GM12878 (cell line): ENCODE measurements at regions not wholly inside any gene's neighbourhood (a gene's known extent, or its start where the extent isn't known, plus 50 kb on each side); places are given as distances from the start of the nearest gene placed in this dataset.

Experiments
- ATAC-seq: fragments of 200-7000 bp; cut with Tn5 transposase; 3 replicates; pipeline ENCODE4 v1.9.1; 2020; ENCODE audit warnings: mild to moderate bottlenecking, moderate library complexity
- BruUV-seq: library from RNA; stranded (reverse); fragments of 400-500 nt; replicated peaks from 2 replicates; lab custom pipeline; 2021; lab: Mats Ljungman, UMichigan
- CTCF ChIA-PET: fragments of 300-600 bp; sonication (Branson Sonifier 250); formaldehyde crosslinking; extraction: SDS; loops from one replicate; lab custom pipeline; 2021; ENCODE audit warnings: inconsistent platforms; lab: Yijun Ruan, JAX
- POLR2A ChIA-PET: fragments of 350-600 bp; formaldehyde crosslinking; extraction: SDS; loops from one replicate; lab custom pipeline; 2021; ENCODE audit warnings: inconsistent platforms; lab: Charles Lee
- RAD21 ChIA-PET: fragments of 300-600 bp; sonication (Branson Sonifier 250); formaldehyde crosslinking; loops from one replicate; lab custom pipeline; 2023; ENCODE audit warnings: antibody characterized with exemption; ENCODE audit not compliant: unreplicated experiment; lab: Charles Lee
- SMC1A ChIA-PET: fragments of 300-600 bp; sonication (Branson Sonifier 250); formaldehyde crosslinking; loops from one replicate; lab custom pipeline; 2023; ENCODE audit not compliant: unreplicated experiment, uncharacterized antibody; lab: Charles Lee
- DNase-seq: peaks from one replicate; pipeline ENCODE4 v3.0.0-alpha.2; 2011; ENCODE audit warnings: low read depth, low spot score
- FAIRE-seq: peaks from 3 replicates; lab custom pipeline; 2011; peaks lifted over from hg19 to GRCh38; lab: Jason Lieb, UNC
- H2AFZ ChIP-seq: 2 replicates; pipeline ENCODE4 v1.6.0; 2011; ENCODE audit warnings: low read depth, low read length, control low read depth; ENCODE audit not compliant: control insufficient read depth
- H3K27ac ChIP-seq: 2 replicates; pipeline ENCODE4 v1.5.1; 2011; ENCODE audit warnings: control low read depth; ENCODE audit not compliant: control insufficient read depth, insufficient read depth
- H3K27me3 ChIP-seq, 2 experiments: replicated peaks in 1 of 2; 2 replicates each; pipeline versions ENCODE4 v1.6.0 to v1.6.1; 2011; ENCODE audit warnings: low read length in 1 of 2; ENCODE audit not compliant: control insufficient read depth in 2 of 2, insufficient read depth in 2 of 2
- H3K36me3 ChIP-seq, 2 experiments: 2 replicates each; pipeline ENCODE4 v1.5.1; 2011; ENCODE audit warnings: low read length in 1 of 2; ENCODE audit not compliant: control insufficient read depth in 2 of 2, insufficient read depth in 2 of 2
- H3K4me1 ChIP-seq: 2 replicates; pipeline ENCODE4 v1.6.1; 2011; ENCODE audit warnings: mild to moderate bottlenecking, low read length, moderate library complexity, mixed read lengths; ENCODE audit not compliant: control insufficient read depth, insufficient read depth
- H3K4me2 ChIP-seq: 2 replicates; pipeline ENCODE4 v1.6.0; 2011; ENCODE audit warnings: control low read depth; ENCODE audit not compliant: control insufficient read depth, insufficient read depth
- H3K4me3 ChIP-seq: fragments of 200-600 bp; sonication (generic); 2 replicates; pipeline ENCODE4 v1.5.1; 2016
- H3K79me2 ChIP-seq: 2 replicates; pipeline ENCODE4 v1.6.0; 2011; ENCODE audit warnings: low read length; ENCODE audit not compliant: control insufficient read depth, insufficient read depth
- H3K9ac ChIP-seq: 2 replicates; pipeline ENCODE4 v1.8.0; 2011; ENCODE audit warnings: low read length, control low read depth, mixed read lengths; ENCODE audit not compliant: control insufficient read depth, insufficient read depth
- H3K9me3 ChIP-seq: replicated peaks from 3 replicates; pipeline ENCODE4 v1.5.1; 2011; ENCODE audit warnings: mild to moderate bottlenecking, low read length; ENCODE audit not compliant: control insufficient read depth, insufficient read depth
- H4K20me1 ChIP-seq: 2 replicates; pipeline ENCODE4 v1.6.0; 2011; ENCODE audit not compliant: control insufficient read depth, insufficient read depth
- BRCA1 ChIP-seq: IDR thresholded peaks from 2 replicates; pipeline ENCODE4 v1.6.1; 2011; ENCODE audit warnings: low read depth, low read length, improper control_type of control experiment
- CREB1 ChIP-seq: IDR thresholded peaks from 2 replicates; pipeline ENCODE4 v1.6.1; 2012; ENCODE audit warnings: low read depth, mild to moderate bottlenecking, inconsistent platforms
- KDM1A ChIP-seq: fragments of 200-600 bp; sonication (generic); IDR thresholded peaks from 2 replicates; pipeline ENCODE4 v1.6.1; 2016; ENCODE audit warnings: borderline replicate concordance
- MEF2A ChIP-seq: IDR thresholded peaks from 2 replicates; pipeline ENCODE4 v1.6.1; 2011; ENCODE audit warnings: low read depth, mild to moderate bottlenecking, low read length, moderate library complexity; ENCODE audit not compliant: insufficient read depth
- NRF1 ChIP-seq: conservative IDR thresholded peaks from 2 replicates; pipeline ENCODE4 v1.6.1; 2011; ENCODE audit warnings: mild to moderate bottlenecking, low read depth, low read length, improper control_type of control experiment
- POLR2AphosphoS2 ChIP-seq: IDR thresholded peaks from 2 replicates; pipeline ENCODE4 v1.6.1; 2011; ENCODE audit warnings: low read depth, mild to moderate bottlenecking, low read length, improper control_type of control experiment, moderate library complexity
- RAD51 ChIP-seq: fragments of 450-650 bp; IDR thresholded peaks from 2 replicates; pipeline ENCODE4 v1.6.1; 2016; ENCODE audit warnings: moderate library complexity, mild to moderate bottlenecking, inconsistent platforms
- RBBP5 ChIP-seq: fragments of 200-600 bp; sonication (generic); conservative IDR thresholded peaks from 2 replicates; pipeline ENCODE4 v1.6.1; 2016
- STAT3 ChIP-seq: IDR thresholded peaks from 2 replicates; pipeline ENCODE4 v1.6.1; 2011; ENCODE audit warnings: low read depth, low read length, improper control_type of control experiment
- SUZ12 ChIP-seq: fragments of 200-600 bp; sonication (generic); IDR thresholded peaks from one replicate; pipeline ENCODE4 v1.6.1; 2018; ENCODE audit warnings: antibody characterized with exemption, mild to moderate bottlenecking; ENCODE audit not compliant: unreplicated experiment
- TBL1XR1 ChIP-seq: IDR thresholded peaks from 2 replicates; pipeline ENCODE4 v1.6.1; 2012; ENCODE audit warnings: low read depth, low read length, improper control_type of control experiment
- ZNF217 ChIP-seq: fragments of 450-650 bp; IDR thresholded peaks from 2 replicates; pipeline ENCODE4 v1.6.1; 2017; ENCODE audit warnings: antibody characterized with exemption, mild to moderate bottlenecking
- WGBS: methylation state at CpG from one replicate; pipeline ENCODE4 v1.1.6; 2016; ENCODE audit warnings: low lambda C conversion rate; ENCODE audit not compliant: insufficient replicate concordance, insufficient coverage; ENCODE audit errors: missing lambda C conversion rate; 5-methylcytosine and 5-hydroxymethylcytosine counted together
- in situ Hi-C: fragments of 300-500 bp; cut with MboI; formaldehyde crosslinking; loops from 9 replicates; pipeline ENCODE4 v1.14.3; 2018; ENCODE audit warnings: mixed read lengths
- intact Hi-C: fragments of 100-400 bp; cut with micrococcal nuclease; formaldehyde crosslinking; loops from one replicate; pipeline ENCODE4 v1.14.2; 2022; ENCODE audit not compliant: unreplicated experiment
- TF ChIP-seq, protein P1 (sequence below): IDR thresholded peaks from 2 replicates; pipeline ENCODE4 v1.6.1; 2012; ENCODE audit warnings: improper control_type of control experiment, low read depth, low read length; ENCODE audit not compliant: insufficient replicate concordance
- TF ChIP-seq, protein P2 (sequence below): IDR thresholded peaks from 2 replicates; pipeline ENCODE4 v1.6.1; 2012; ENCODE audit warnings: mild to moderate bottlenecking, low read depth, low read length
- TF ChIP-seq, protein P3 (sequence below): IDR thresholded peaks from 2 replicates; pipeline ENCODE4 v1.6.1; 2012; ENCODE audit warnings: low read depth, low read length, improper control_type of control experiment

DNA sequence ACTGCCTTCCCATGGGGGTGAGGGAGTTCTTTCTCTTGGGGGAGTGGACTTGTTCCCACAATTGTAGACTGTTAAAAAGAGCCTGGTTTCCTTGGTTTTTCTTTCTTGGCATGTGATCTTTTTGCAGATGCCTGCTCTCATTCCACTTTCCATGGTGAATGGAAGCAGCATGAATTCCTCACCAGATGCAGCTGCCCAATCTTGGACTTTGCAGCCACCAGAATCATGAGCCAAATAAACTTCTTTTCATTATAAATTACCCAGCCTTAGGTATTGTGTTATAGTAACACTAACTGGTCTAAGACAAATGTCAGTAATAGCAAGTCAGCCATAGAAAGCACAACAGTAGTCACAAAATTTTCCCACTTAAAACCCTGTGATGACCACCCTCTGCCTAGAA lies 260.5 kb upstream of the THBS1 start (continued):
- TF ChIP-seq, protein P1, sequence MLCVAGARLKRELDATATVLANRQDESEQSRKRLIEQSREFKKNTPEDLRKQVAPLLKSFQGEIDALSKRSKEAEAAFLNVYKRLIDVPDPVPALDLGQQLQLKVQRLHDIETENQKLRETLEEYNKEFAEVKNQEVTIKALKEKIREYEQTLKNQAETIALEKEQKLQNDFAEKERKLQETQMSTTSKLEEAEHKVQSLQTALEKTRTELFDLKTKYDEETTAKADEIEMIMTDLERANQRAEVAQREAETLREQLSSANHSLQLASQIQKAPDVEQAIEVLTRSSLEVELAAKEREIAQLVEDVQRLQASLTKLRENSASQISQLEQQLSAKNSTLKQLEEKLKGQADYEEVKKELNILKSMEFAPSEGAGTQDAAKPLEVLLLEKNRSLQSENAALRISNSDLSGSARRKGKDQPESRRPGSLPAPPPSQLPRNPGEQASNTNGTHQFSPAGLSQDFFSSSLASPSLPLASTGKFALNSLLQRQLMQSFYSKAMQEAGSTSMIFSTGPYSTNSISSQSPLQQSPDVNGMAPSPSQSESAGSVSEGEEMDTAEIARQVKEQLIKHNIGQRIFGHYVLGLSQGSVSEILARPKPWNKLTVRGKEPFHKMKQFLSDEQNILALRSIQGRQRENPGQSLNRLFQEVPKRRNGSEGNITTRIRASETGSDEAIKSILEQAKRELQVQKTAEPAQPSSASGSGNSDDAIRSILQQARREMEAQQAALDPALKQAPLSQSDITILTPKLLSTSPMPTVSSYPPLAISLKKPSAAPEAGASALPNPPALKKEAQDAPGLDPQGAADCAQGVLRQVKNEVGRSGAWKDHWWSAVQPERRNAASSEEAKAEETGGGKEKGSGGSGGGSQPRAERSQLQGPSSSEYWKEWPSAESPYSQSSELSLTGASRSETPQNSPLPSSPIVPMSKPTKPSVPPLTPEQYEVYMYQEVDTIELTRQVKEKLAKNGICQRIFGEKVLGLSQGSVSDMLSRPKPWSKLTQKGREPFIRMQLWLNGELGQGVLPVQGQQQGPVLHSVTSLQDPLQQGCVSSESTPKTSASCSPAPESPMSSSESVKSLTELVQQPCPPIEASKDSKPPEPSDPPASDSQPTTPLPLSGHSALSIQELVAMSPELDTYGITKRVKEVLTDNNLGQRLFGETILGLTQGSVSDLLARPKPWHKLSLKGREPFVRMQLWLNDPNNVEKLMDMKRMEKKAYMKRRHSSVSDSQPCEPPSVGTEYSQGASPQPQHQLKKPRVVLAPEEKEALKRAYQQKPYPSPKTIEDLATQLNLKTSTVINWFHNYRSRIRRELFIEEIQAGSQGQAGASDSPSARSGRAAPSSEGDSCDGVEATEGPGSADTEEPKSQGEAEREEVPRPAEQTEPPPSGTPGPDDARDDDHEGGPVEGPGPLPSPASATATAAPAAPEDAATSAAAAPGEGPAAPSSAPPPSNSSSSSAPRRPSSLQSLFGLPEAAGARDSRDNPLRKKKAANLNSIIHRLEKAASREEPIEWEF, result no peak
- TF ChIP-seq, protein P2, sequence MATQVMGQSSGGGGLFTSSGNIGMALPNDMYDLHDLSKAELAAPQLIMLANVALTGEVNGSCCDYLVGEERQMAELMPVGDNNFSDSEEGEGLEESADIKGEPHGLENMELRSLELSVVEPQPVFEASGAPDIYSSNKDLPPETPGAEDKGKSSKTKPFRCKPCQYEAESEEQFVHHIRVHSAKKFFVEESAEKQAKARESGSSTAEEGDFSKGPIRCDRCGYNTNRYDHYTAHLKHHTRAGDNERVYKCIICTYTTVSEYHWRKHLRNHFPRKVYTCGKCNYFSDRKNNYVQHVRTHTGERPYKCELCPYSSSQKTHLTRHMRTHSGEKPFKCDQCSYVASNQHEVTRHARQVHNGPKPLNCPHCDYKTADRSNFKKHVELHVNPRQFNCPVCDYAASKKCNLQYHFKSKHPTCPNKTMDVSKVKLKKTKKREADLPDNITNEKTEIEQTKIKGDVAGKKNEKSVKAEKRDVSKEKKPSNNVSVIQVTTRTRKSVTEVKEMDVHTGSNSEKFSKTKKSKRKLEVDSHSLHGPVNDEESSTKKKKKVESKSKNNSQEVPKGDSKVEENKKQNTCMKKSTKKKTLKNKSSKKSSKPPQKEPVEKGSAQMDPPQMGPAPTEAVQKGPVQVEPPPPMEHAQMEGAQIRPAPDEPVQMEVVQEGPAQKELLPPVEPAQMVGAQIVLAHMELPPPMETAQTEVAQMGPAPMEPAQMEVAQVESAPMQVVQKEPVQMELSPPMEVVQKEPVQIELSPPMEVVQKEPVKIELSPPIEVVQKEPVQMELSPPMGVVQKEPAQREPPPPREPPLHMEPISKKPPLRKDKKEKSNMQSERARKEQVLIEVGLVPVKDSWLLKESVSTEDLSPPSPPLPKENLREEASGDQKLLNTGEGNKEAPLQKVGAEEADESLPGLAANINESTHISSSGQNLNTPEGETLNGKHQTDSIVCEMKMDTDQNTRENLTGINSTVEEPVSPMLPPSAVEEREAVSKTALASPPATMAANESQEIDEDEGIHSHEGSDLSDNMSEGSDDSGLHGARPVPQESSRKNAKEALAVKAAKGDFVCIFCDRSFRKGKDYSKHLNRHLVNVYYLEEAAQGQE, result no peak
- TF ChIP-seq, all 136 proteins: peak for 0

DNA sequence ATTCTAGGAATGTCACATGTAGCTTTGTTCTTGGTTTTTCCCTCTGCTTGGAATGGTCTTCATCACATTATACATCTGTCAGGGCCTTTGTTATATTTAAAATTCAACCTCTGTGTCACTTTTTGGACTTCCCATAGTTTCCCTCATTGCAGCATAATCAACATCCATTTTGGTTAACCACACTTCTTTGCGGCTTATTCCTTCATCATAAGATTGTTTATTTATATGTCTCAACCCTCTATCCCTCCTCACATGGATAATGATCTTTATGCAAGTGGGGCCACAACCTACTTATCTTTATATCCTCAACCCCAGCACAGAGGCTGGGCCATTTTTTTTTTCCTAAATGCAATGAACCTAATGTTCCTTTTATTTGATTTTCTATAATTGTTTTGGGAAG lies 260.0 kb upstream of the THBS1 start:
- CTCF ChIA-PET, result no interaction called here
- POLR2A ChIA-PET, result interaction anchor here (0.6 kb wide), 1 partner anchor 492 kb away, joined by 4 read pairs; no protein-coding TSS in a partner anchor
- Histone ChIP-seq H3K4me3 (no peak overlapping the region), H3K79me2 (no peaks in the 10 kb centered on the region), H2AFZ (no peak overlapping the region), H4K20me1 (no peaks in the 10 kb centered on the region), H3K36me3 (no peaks in the 10 kb centered on the region), H3K27ac (no peak overlapping the region), H3K9ac (no peak overlapping the region), H3K27me3 (no peaks in the 10 kb centered on the region), H3K4me1 (no peaks in the 10 kb centered on the region), H3K4me2 (no peak overlapping the region), H3K9me3 (no peaks in the 10 kb centered on the region; the same call in 2 of the 3 replicates)
- SMC1A ChIA-PET, result no interaction called here
- DNase-seq, result no peak
- 48% methylated on average over 1 of the region's 1 CpG for WGBS
- BruUV-seq, result no TSS peak
- in situ Hi-C loops (no loop called here), intact Hi-C loops (no loop called here)
- ATAC-seq, result no peak
- no peak for FAIRE-seq
- RAD21 ChIA-PET, result no interaction called here
- no peak for TF ChIP-seq TBL1XR1
- TF ChIP-seq ZNF217, result no peak
- TF ChIP-seq, protein P3, sequence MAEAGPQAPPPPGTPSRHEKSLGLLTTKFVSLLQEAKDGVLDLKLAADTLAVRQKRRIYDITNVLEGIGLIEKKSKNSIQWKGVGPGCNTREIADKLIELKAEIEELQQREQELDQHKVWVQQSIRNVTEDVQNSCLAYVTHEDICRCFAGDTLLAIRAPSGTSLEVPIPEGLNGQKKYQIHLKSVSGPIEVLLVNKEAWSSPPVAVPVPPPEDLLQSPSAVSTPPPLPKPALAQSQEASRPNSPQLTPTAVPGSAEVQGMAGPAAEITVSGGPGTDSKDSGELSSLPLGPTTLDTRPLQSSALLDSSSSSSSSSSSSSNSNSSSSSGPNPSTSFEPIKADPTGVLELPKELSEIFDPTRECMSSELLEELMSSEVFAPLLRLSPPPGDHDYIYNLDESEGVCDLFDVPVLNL, result no peak
- no peak for TF ChIP-seq POLR2AphosphoS2
- no peak for TF ChIP-seq CREB1
- no peak for TF ChIP-seq KDM1A
- TF ChIP-seq MEF2A, result no peak
- TF ChIP-seq STAT3, result no peak
- TF ChIP-seq BRCA1, result no peak
- no peak for TF ChIP-seq RBBP5
- TF ChIP-seq RAD51, result no peak
- TF ChIP-seq SUZ12, result no peak
- TF ChIP-seq NRF1, result no peak
